Spleen (tissue), 11 donors: ENCODE measurements at regions not wholly inside any gene's neighbourhood (a gene's known extent, or its start where the extent isn't known, plus 50 kb on each side); places are given as distances from the start of the nearest gene placed in this dataset.

Source experiments
- DNase-seq: peaks from one replicate; pipeline ENCODE4 v3.0.0-alpha.2; 2020
- H3K27ac ChIP-seq, 8 donors: fragments of 200-600 bp; sonication (generic) in 7 of 8; 1 replicate in 4 of 8; 2 replicates in 4 of 8; pipeline versions ENCODE4 v1.5.0 to v1.8.0; 2016 to 2021; ENCODE audit warnings: inconsistent platforms in 4 of 8, mild to moderate bottlenecking in 4 of 8, moderate library complexity in 1 of 8
- H3K27me3 ChIP-seq, 7 donors: fragments of 200-600 bp; sonication (generic) in 6 of 7; replicated peaks in 1 of 7; 1 replicate in 4 of 7; 2 replicates in 3 of 7; pipeline versions ENCODE4 v1.5.0 to v1.8.0; 2016 to 2021; ENCODE audit warnings: inconsistent platforms in 3 of 7, mild to moderate bottlenecking in 1 of 7
- H3K36me3 ChIP-seq, 6 donors: fragments of 200-600 bp; sonication (generic) in 5 of 6; 1 replicate in 4 of 6; 2 replicates in 2 of 6; pipeline versions ENCODE4 v1.5.0 to v1.8.0; 2016 to 2021; ENCODE audit warnings: inconsistent platforms in 2 of 6
- H3K4me1 ChIP-seq, 6 donors: fragments of 200-600 bp; sonication (generic) in 5 of 6; 1 replicate in 3 of 6; 2 replicates in 3 of 6; pipeline versions ENCODE4 v1.5.0 to v1.8.0; 2016 to 2021; ENCODE audit warnings: inconsistent platforms in 3 of 6
- H3K4me3 ChIP-seq, 8 donors: fragments of 200-600 bp; sonication (generic) in 7 of 8; 1 replicate in 4 of 8; 2 replicates in 4 of 8; pipeline versions ENCODE4 v1.5.0 to v1.8.0; 2016 to 2021; ENCODE audit warnings: inconsistent platforms in 4 of 8, mild to moderate bottlenecking in 4 of 8, moderate library complexity in 2 of 8
- H3K9me3 ChIP-seq, 8 donors: fragments of 200-600 bp; sonication (generic) in 7 of 8; 1 replicate in 4 of 8; 2 replicates in 4 of 8; pipeline versions ENCODE4 v1.5.0 to v1.8.0; 2016 to 2021; ENCODE audit warnings: inconsistent platforms in 4 of 8
- POLR2A ChIP-seq, 3 donors: fragments of 450-650 bp; IDR thresholded peaks; one replicate each; pipeline ENCODE4 v1.5.1; 2017; ENCODE audit warnings: antibody characterized with exemption in 3 of 3, mild to moderate bottlenecking in 1 of 3
- POLR2AphosphoS5 ChIP-seq, 3 donors: sonication (generic); formaldehyde crosslinking; IDR thresholded peaks; one replicate each; pipeline ENCODE4 v1.5.1; 2017; ENCODE audit warnings: antibody characterized with exemption in 3 of 3
- WGBS, 5 donors: extraction: QIAGEN DNeasy Blood & Tissue Kit in 3 of 5; methylation state at CpG; one replicate each; pipeline versions ENCODE4 v1.1.5 to v1.1.7; 2013 to 2018; 5-methylcytosine and 5-hydroxymethylcytosine counted together
- intact Hi-C: fragments of 100-400 bp; cut with DNase I; formaldehyde crosslinking; loops from one replicate; pipeline ENCODE4 v1.15.0; 2023; ENCODE audit warnings: low total_unique reads
- TF ChIP-seq, protein P1 (sequence below), 11 experiments: fragments of 200-600 bp in 7 of 11; fragments of 450-650 bp in 4 of 11; sonication (generic) in 4 of 11; IDR thresholded peaks in 8 of 11; conservative IDR thresholded peaks in 3 of 11; 1 replicate in 7 of 11; 2 replicates in 4 of 11; pipeline versions ENCODE4 v1.4.0 to v1.8.0; 2016 to 2021; ENCODE audit warnings: antibody characterized with exemption in 11 of 11, inconsistent platforms in 4 of 11, mild to moderate bottlenecking in 1 of 11
- donor health status: healthy with polysubstance abuse.
- donor health status: DM: no; HTN: no; CAD: no; lungs with moderate emphysema.
- donor health status: DM: no; HTN: no; CAD: no.
- donor health status: Bipolar disorder and iron deficiency.
- donor health status: healthy.
- donor health status: DM: no; HTN: no; CAD: no.
- donor health status: DM: yes; HTN: yes; CAD: no.

DNA sequence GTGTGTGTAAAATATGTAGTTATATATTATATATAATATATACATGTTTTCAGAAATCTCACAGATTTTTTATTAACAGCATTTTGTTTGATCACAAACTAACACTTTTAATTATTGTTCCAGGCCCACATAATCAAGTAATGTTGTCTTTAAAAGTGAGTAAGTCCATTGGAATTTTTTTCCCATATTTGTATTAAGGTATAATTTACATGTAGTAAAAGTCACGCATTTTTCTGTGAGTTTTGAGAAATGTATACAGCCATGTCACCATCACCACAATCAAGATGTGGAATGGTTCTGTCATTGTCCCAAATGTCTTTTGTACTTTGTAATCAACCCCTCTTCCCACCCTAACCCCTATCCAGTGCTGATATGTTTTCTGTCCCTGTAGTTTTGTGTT, 120.0 kb upstream of the RFC3 start:
- H3K36me3 ChIP-seq = no peaks in the 10 kb centered on the region
- TF ChIP-seq POLR2AphosphoS5 (IDR thresholded peaks at IDR 0.05) (no peak), POLR2A (IDR thresholded peaks at IDR 0.05) (no peak)
- TF ChIP-seq, protein P1, sequence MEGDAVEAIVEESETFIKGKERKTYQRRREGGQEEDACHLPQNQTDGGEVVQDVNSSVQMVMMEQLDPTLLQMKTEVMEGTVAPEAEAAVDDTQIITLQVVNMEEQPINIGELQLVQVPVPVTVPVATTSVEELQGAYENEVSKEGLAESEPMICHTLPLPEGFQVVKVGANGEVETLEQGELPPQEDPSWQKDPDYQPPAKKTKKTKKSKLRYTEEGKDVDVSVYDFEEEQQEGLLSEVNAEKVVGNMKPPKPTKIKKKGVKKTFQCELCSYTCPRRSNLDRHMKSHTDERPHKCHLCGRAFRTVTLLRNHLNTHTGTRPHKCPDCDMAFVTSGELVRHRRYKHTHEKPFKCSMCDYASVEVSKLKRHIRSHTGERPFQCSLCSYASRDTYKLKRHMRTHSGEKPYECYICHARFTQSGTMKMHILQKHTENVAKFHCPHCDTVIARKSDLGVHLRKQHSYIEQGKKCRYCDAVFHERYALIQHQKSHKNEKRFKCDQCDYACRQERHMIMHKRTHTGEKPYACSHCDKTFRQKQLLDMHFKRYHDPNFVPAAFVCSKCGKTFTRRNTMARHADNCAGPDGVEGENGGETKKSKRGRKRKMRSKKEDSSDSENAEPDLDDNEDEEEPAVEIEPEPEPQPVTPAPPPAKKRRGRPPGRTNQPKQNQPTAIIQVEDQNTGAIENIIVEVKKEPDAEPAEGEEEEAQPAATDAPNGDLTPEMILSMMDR (IDR thresholded peaks at IDR 0.05 in 8 of 11, conservative IDR thresholded peaks at IDR 0.05 in 3 of 11) = no peak
- no peaks in the 10 kb centered on the region for H3K27me3 ChIP-seq
- no peak for DNase-seq
- intact Hi-C loops = no loop called here
- no peak overlapping the region for H3K27ac ChIP-seq
- WGBS, 5 donors = 88 to 100% (median 98%) methylated on average over 1 of the region's 1 CpG
- H3K9me3 ChIP-seq = no peaks in the 10 kb centered on the region
- no peaks in the 10 kb centered on the region for H3K4me1 ChIP-seq
- H3K4me3 ChIP-seq = no peak overlapping the region

DNA sequence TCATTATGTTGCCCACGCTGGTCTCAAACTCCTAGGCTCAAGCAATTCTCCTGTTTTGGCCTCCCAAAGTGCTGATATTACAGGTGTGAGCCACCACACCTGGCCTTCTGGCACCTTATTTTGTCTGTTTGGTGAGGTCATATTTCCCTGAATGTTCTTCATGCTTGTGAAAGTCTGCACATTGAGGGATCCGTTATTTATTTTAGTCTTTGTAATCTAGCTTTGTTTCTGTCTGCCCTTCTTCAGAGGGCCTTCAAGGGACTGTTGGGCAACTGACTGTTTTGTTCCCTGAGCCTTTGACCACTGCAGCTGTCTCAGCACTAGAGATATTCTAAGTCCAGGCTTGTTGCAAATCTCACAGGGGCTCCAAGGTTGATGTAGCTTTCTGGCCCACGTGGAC, 110.5 kb upstream of the RFC3 start:
- 88 to 93% (median 91%) methylated on average over 3 of the region's 3 CpGs for WGBS, 5 donors
- no peak overlapping the region for H3K4me3 ChIP-seq
- H3K27ac ChIP-seq = no peak overlapping the region

DNA sequence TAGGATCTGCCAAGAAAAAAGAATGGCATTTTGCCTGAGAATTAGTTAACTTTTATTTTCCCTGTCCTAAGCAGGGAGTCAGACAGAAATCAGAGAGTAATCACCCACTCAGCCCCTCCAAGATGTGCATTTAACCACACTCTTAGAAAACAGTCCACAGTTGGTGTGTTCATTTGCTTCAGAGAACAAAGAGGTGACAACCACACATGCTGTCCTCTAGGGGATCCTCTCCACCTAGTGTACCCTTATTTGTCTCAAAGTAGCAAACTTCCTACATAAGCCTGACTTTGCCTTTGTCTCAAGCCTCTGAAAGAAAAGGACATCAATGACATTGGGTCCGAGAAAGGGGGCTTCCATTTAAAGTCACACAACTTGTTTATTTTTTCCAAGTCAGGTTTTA, 107.0 kb upstream of the RFC3 start:
- 51 to 78% (median 67%) methylated on average over 1 of the region's 1 CpG for WGBS, 5 donors
- Histone ChIP-seq H3K27ac (no peak overlapping the region), H3K27me3 (no peaks in the 10 kb centered on the region), H3K4me1 (no peaks in the 10 kb centered on the region), H3K36me3 (no peaks in the 10 kb centered on the region), H3K9me3 (peaks cover 0 to 18% (median 14%) of the 10 kb centered on the region in 8 donors), H3K4me3 (no peak overlapping the region)
- no peak for DNase-seq
- no peak for TF ChIP-seq POLR2AphosphoS5 (IDR thresholded peaks at IDR 0.05)
- TF ChIP-seq, protein P1 (IDR thresholded peaks at IDR 0.05 in 8 of 11, conservative IDR thresholded peaks at IDR 0.05 in 3 of 11) = no peak
- TF ChIP-seq POLR2A (IDR thresholded peaks at IDR 0.05) = no peak
- intact Hi-C loops = loop anchor here (10.0 kb wide), 1 partner anchor 146 kb away; no protein-coding TSS in a partner anchor

More for the DNA sequence above, 110.5 kb upstream of the RFC3 start:
- TF ChIP-seq POLR2A (IDR thresholded peaks at IDR 0.05) (no peak), POLR2AphosphoS5 (IDR thresholded peaks at IDR 0.05) (no peak)
- TF ChIP-seq, protein P1 (IDR thresholded peaks at IDR 0.05 in 8 of 11, conservative IDR thresholded peaks at IDR 0.05 in 3 of 11) = no peak
- peaks cover 0 to 46% (median 34%) of the 10 kb centered on the region in 8 donors for H3K9me3 ChIP-seq
- no peaks in the 10 kb centered on the region for H3K36me3 ChIP-seq
- H3K4me1 ChIP-seq = no peaks in the 10 kb centered on the region
- no peak for DNase-seq
- intact Hi-C loops = no loop called here
- H3K27me3 ChIP-seq = no peaks in the 10 kb centered on the region

DNA sequence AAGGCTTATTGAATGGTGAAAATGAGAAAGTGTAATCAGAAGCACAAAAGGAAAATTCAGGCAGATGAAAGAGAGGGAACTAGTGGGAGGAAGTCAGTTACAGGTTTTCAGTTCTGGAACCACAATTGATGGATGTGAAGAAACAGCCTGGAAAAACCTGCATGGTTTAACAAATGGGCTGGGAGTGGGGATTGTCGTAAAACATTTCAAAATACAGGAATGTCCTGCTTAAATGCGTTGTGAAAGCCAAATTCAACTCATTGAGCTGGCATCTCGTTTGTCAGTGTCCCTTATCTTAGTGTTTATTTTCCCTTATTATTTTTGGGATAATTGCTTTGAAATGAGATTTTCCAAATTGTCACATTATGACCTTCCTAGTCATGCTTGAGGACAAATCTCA, 106.5 kb upstream of the RFC3 start:
- intact Hi-C loops = loop anchor here (10.0 kb wide), 1 partner anchor 147 kb away; no protein-coding TSS in a partner anchor
- no peaks in the 10 kb centered on the region for H3K27me3 ChIP-seq
- no peak for DNase-seq
- no peaks in the 10 kb centered on the region for H3K36me3 ChIP-seq
- WGBS, 5 donors = 35 to 67% (median 41%) methylated on average over 3 of the region's 3 CpGs
- peaks cover 0 to 13% (median 9%) of the 10 kb centered on the region in 8 donors for H3K9me3 ChIP-seq
- H3K4me1 ChIP-seq = no peaks in the 10 kb centered on the region
- TF ChIP-seq, protein P1 (IDR thresholded peaks at IDR 0.05 in 8 of 11, conservative IDR thresholded peaks at IDR 0.05 in 3 of 11) = no peak
- no peak for TF ChIP-seq POLR2AphosphoS5 (IDR thresholded peaks at IDR 0.05)
- no peak for TF ChIP-seq POLR2A (IDR thresholded peaks at IDR 0.05)
- no peak overlapping the region for H3K27ac ChIP-seq
- no peak overlapping the region for H3K4me3 ChIP-seq
